Central memory CD8-positive, alpha-beta T cell (primary cell): ENCODE measurements at regions not wholly inside any gene's neighbourhood (a gene's known extent, or its start where the extent isn't known, plus 50 kb on each side); places are given as distances from the start of the nearest gene placed in this dataset.

Experiments used
- ATAC-seq: fragments of 150-1000 bp; cut with Tn5 transposase; replicated peaks from 2 replicates; pipeline ENCODE4 v1.10.0; 2022; ENCODE audit warnings: mild to moderate bottlenecking, moderate FRiP score, moderate number of reproducible peaks; ENCODE audit not compliant: poor library complexity, severe bottlenecking; ENCODE audit errors: extremely low read depth
- DNase-seq, 2 donors: peaks; one replicate each; pipeline ENCODE4 v3.0.0; 2021; ENCODE audit warnings: low spot score in 2 of 2
- H3K27ac Mint-ChIP-seq: one replicate; pipeline ENCODE4 v1.8.0; 2022; ENCODE audit warnings: low read depth, mild to moderate bottlenecking, moderate library complexity, mixed read lengths
- H3K27me3 Mint-ChIP-seq: one replicate; pipeline ENCODE4 v1.8.0; 2022; ENCODE audit warnings: mixed read lengths
- H3K36me3 Mint-ChIP-seq: one replicate; pipeline ENCODE4 v1.8.0; 2022; ENCODE audit warnings: mild to moderate bottlenecking, moderate library complexity, mixed read lengths; ENCODE audit not compliant: insufficient read depth
- H3K4me1 Mint-ChIP-seq: one replicate; pipeline ENCODE4 v1.8.0; 2022; ENCODE audit warnings: mixed read lengths
- H3K4me3 Mint-ChIP-seq: one replicate; pipeline ENCODE4 v1.8.0; 2022; ENCODE audit warnings: mild to moderate bottlenecking, moderate library complexity, mixed read lengths
- H3K9me3 Mint-ChIP-seq: one replicate; pipeline ENCODE4 v1.8.0; 2022; ENCODE audit warnings: mixed read lengths

GRCh38 chr9:18371621-18372020, 102.3 kb upstream of the ADAMTSL1 start:
- Mint-ChIP-seq H3K9me3 (peaks cover 6% of the 10 kb centered on the region), H3K36me3 (no peaks in the 10 kb centered on the region), H3K27ac (no peak overlapping the region), H3K4me1 (no peaks in the 10 kb centered on the region), H3K27me3 (no peaks in the 10 kb centered on the region), H3K4me3 (no peak overlapping the region)
- DNase-seq: no peak
- ATAC-seq: no peak

GRCh38 chr9:18379073-18379811, 94.7 kb upstream of the ADAMTSL1 start:
- Mint-ChIP-seq H3K27me3 (no peaks in the 10 kb centered on the region), H3K27ac (no peak overlapping the region)

GRCh38 chr9:18382243-18382642, 91.7 kb upstream of the ADAMTSL1 start:
- Mint-ChIP-seq H3K27me3 (no peaks in the 10 kb centered on the region), H3K36me3 (no peaks in the 10 kb centered on the region), H3K27ac (no peak overlapping the region), H3K9me3 (peaks cover 5% of the 10 kb centered on the region), H3K4me1 (no peaks in the 10 kb centered on the region), H3K4me3 (no peak overlapping the region)
- no peak for DNase-seq
- no peak for ATAC-seq

More at GRCh38 chr9:18379073-18379811, 94.7 kb upstream of the ADAMTSL1 start:
- Mint-ChIP-seq H3K9me3 (peaks cover 11% of the 10 kb centered on the region), H3K4me1 (no peaks in the 10 kb centered on the region), H3K4me3 (no peak overlapping the region), H3K36me3 (no peaks in the 10 kb centered on the region)
- DNase-seq (no peak), ATAC-seq (no peak)

- DNase-seq: no peak
- no peak overlapping the region for H3K4me3 Mint-ChIP-seq
- no peaks in the 10 kb centered on the region for H3K27me3 Mint-ChIP-seq
- H3K27ac Mint-ChIP-seq: no peak overlapping the region
- H3K36me3 Mint-ChIP-seq: no peaks in the 10 kb centered on the region
- ATAC-seq: no peak
- H3K9me3 Mint-ChIP-seq: no peaks in the 10 kb centered on the region
- H3K4me1 Mint-ChIP-seq: no peaks in the 10 kb centered on the region
These were observed 89.9 kb upstream of the ADAMTSL1 start for GRCh38 chr9:18384066-18384465.

GRCh38 chr9:18385696-18386490, 88.1 kb upstream of the ADAMTSL1 start:
- Mint-ChIP-seq H3K4me3 (no peak overlapping the region), H3K36me3 (no peaks in the 10 kb centered on the region), H3K4me1 (no peaks in the 10 kb centered on the region), H3K27me3 (no peaks in the 10 kb centered on the region), H3K27ac (no peak overlapping the region), H3K9me3 (no peaks in the 10 kb centered on the region)
- DNase-seq (no peak), ATAC-seq (no peak)

GRCh38 chr9:18390393-18390792, 83.6 kb upstream of the ADAMTSL1 start:
- Mint-ChIP-seq H3K9me3 (no peaks in the 10 kb centered on the region), H3K27me3 (no peaks in the 10 kb centered on the region), H3K4me1 (no peaks in the 10 kb centered on the region), H3K27ac (no peak overlapping the region), H3K4me3 (no peak overlapping the region), H3K36me3 (no peaks in the 10 kb centered on the region)
- DNase-seq: no peak
- no peak for ATAC-seq

- Mint-ChIP-seq H3K27me3 (no peaks in the 10 kb centered on the region), H3K4me3 (no peak overlapping the region), H3K9me3 (no peaks in the 10 kb centered on the region), H3K27ac (no peak overlapping the region), H3K36me3 (no peaks in the 10 kb centered on the region), H3K4me1 (no peaks in the 10 kb centered on the region)
- no peak for DNase-seq
- ATAC-seq: no peak
These were observed 80.4 kb upstream of the ADAMTSL1 start for GRCh38 chr9:18393340-18394130.

GRCh38 chr9:18394847-18395351, 79.1 kb upstream of the ADAMTSL1 start:
- Mint-ChIP-seq H3K4me3 (no peak overlapping the region), H3K9me3 (no peaks in the 10 kb centered on the region), H3K4me1 (no peaks in the 10 kb centered on the region), H3K27ac (no peak overlapping the region), H3K36me3 (no peaks in the 10 kb centered on the region), H3K27me3 (no peaks in the 10 kb centered on the region)
- ATAC-seq: no peak
- DNase-seq: no peak

GRCh38 chr9:18396102-18396728, 77.7 kb upstream of the ADAMTSL1 start:
- ATAC-seq (no peak), DNase-seq (no peak)
- Mint-ChIP-seq H3K27me3 (no peaks in the 10 kb centered on the region), H3K4me3 (no peak overlapping the region), H3K36me3 (no peaks in the 10 kb centered on the region), H3K4me1 (no peaks in the 10 kb centered on the region), H3K27ac (no peak overlapping the region), H3K9me3 (no peaks in the 10 kb centered on the region)

GRCh38 chr9:18397076-18397475, 76.9 kb upstream of the ADAMTSL1 start:
- H3K27me3 Mint-ChIP-seq: no peaks in the 10 kb centered on the region
- no peak overlapping the region for H3K27ac Mint-ChIP-seq
- H3K36me3 Mint-ChIP-seq: no peaks in the 10 kb centered on the region
- H3K4me3 Mint-ChIP-seq: no peak overlapping the region
- H3K9me3 Mint-ChIP-seq: no peaks in the 10 kb centered on the region
- ATAC-seq (no peak), DNase-seq (no peak)
- no peaks in the 10 kb centered on the region for H3K4me1 Mint-ChIP-seq

- H3K27ac Mint-ChIP-seq: no peak overlapping the region
- H3K4me1 Mint-ChIP-seq: no peaks in the 10 kb centered on the region
- no peaks in the 10 kb centered on the region for H3K9me3 Mint-ChIP-seq
- ATAC-seq: no peak
- DNase-seq: no peak
- no peak overlapping the region for H3K4me3 Mint-ChIP-seq
- H3K27me3 Mint-ChIP-seq: no peaks in the 10 kb centered on the region
- H3K36me3 Mint-ChIP-seq: no peaks in the 10 kb centered on the region
These were observed 75.9 kb upstream of the ADAMTSL1 start for GRCh38 chr9:18398038-18398437.

- Mint-ChIP-seq H3K4me3 (no peak overlapping the region), H3K4me1 (no peaks in the 10 kb centered on the region), H3K27ac (no peak overlapping the region), H3K36me3 (no peaks in the 10 kb centered on the region), H3K9me3 (peaks cover 7% of the 10 kb centered on the region), H3K27me3 (no peaks in the 10 kb centered on the region)
- ATAC-seq (no peak), DNase-seq (no peak)
These were observed 69.4 kb upstream of the ADAMTSL1 start for GRCh38 chr9:18404434-18405029.
